WTC11 (cell line): ENCODE measurements at regions not wholly inside any gene's neighbourhood (a gene's known extent, or its start where the extent isn't known, plus 50 kb on each side); places are given as distances from the start of the nearest gene placed in this dataset.

Source experiments
- ATAC-seq: fragments of 200-7000 bp; cut with Tn5 transposase; 2 replicates; pipeline ENCODE4 v1.10.0; 2021; ENCODE audit warnings: mild to moderate bottlenecking, moderate library complexity
- CTCF ChIA-PET: fragments of 300-600 bp; sonication (Branson Sonifier 250); formaldehyde crosslinking; loops from one replicate; lab custom pipeline; 2021; ENCODE audit warnings: antibody characterized with exemption; lab: Charles Lee
- POLR2A ChIA-PET: fragments of 350-600 bp; sonication (Branson Sonifier 250); formaldehyde crosslinking; loops from one replicate; lab custom pipeline; 2021; ENCODE audit warnings: antibody characterized with exemption; lab: Charles Lee
- DNase-seq: peaks from one replicate; pipeline ENCODE4 v3.0.0; 2021; ENCODE audit warnings: low spot score
- H3K27ac Mint-ChIP-seq: 2 replicates; pipeline ENCODE4 v1.8.0; 2021; ENCODE audit warnings: mixed read lengths
- H3K27me3 Mint-ChIP-seq: 2 replicates; pipeline ENCODE4 v1.8.0; 2021; ENCODE audit warnings: low read depth, mild to moderate bottlenecking, moderate library complexity, mixed read lengths
- H3K36me3 Mint-ChIP-seq: 2 replicates; pipeline ENCODE4 v1.8.0; 2021; ENCODE audit warnings: mixed read lengths
- H3K4me1 Mint-ChIP-seq: 2 replicates; pipeline ENCODE4 v1.8.0; 2022; ENCODE audit warnings: mixed read lengths
- H3K4me3 Mint-ChIP-seq: 2 replicates; pipeline ENCODE4 v1.8.0; 2021; ENCODE audit warnings: mild to moderate bottlenecking, moderate library complexity, mixed read lengths
- H3K9me3 Mint-ChIP-seq: 2 replicates; pipeline ENCODE4 v1.8.0; 2021; ENCODE audit warnings: mixed read lengths
- ARID4B ChIP-seq: sonication (generic); formaldehyde crosslinking; IDR thresholded peaks from 2 replicates; pipeline ENCODE4 v1.8.0; 2023; ENCODE audit warnings: missing genetic modification reagents, mild to moderate bottlenecking, borderline replicate concordance
- ATF1 ChIP-seq: sonication (generic); formaldehyde crosslinking; IDR thresholded peaks from 2 replicates; pipeline ENCODE4 v1.8.1; 2023; ENCODE audit warnings: mild to moderate bottlenecking, moderate library complexity, missing genetic modification reagents
- CREB1 ChIP-seq: sonication (generic); formaldehyde crosslinking; IDR thresholded peaks from 2 replicates; pipeline ENCODE4 v1.8.0; 2023; ENCODE audit warnings: mild to moderate bottlenecking, missing genetic modification reagents
- E2F4 ChIP-seq: sonication (generic); formaldehyde crosslinking; IDR thresholded peaks from 2 replicates; pipeline ENCODE4 v1.8.1; 2022; ENCODE audit warnings: low read depth, mild to moderate bottlenecking, moderate library complexity, missing genetic modification reagents, borderline replicate concordance
- ELF4 ChIP-seq: sonication (generic); formaldehyde crosslinking; IDR thresholded peaks from 2 replicates; pipeline ENCODE4 v1.8.1; 2022; ENCODE audit warnings: low read depth, mild to moderate bottlenecking, moderate library complexity, missing genetic modification reagents
- EMX1 ChIP-seq: fragments of 250-450 bp; sonication (Bioruptor Pico); IDR thresholded peaks from 2 replicates; pipeline ENCODE4 v1.8.0; 2021; ENCODE audit warnings: mild to moderate bottlenecking
- ESRRA ChIP-seq: sonication (generic); formaldehyde crosslinking; IDR thresholded peaks from 2 replicates; pipeline ENCODE4 v1.8.1; 2022; ENCODE audit warnings: mild to moderate bottlenecking, missing genetic modification reagents, borderline replicate concordance
- HMGA2 ChIP-seq: fragments of 250-450 bp; sonication (Bioruptor Pico); IDR thresholded peaks from 2 replicates; pipeline ENCODE4 v1.4.0; 2021; ENCODE audit warnings: mild to moderate bottlenecking, moderate library complexity
- MLX ChIP-seq: sonication (generic); formaldehyde crosslinking; IDR thresholded peaks from 2 replicates; pipeline ENCODE4 v1.8.1; 2023; ENCODE audit warnings: mild to moderate bottlenecking, missing genetic modification reagents, moderate library complexity
- OVOL2 ChIP-seq: fragments of 250-450 bp; sonication (Bioruptor Pico); IDR thresholded peaks from 2 replicates; pipeline ENCODE4 v1.9.0; 2021; ENCODE audit warnings: mild to moderate bottlenecking, borderline replicate concordance
- STAT6 ChIP-seq: sonication (generic); formaldehyde crosslinking; conservative IDR thresholded peaks from 2 replicates; pipeline ENCODE4 v1.8.1; 2023; ENCODE audit warnings: mild to moderate bottlenecking, low read depth, missing genetic modification reagents, moderate library complexity
- TP53 ChIP-seq: sonication (generic); formaldehyde crosslinking; IDR thresholded peaks from 2 replicates; pipeline ENCODE4 v1.8.1; 2023; ENCODE audit warnings: mild to moderate bottlenecking, missing genetic modification reagents
- ZNF121 ChIP-seq: sonication (generic); formaldehyde crosslinking; IDR thresholded peaks from 2 replicates; pipeline ENCODE4 v1.8.0; 2023; ENCODE audit warnings: missing genetic modification reagents
- ZNF281 ChIP-seq: sonication (generic); formaldehyde crosslinking; IDR thresholded peaks from 2 replicates; pipeline ENCODE4 v1.8.0; 2023; ENCODE audit warnings: mild to moderate bottlenecking, missing genetic modification reagents
- ZNF423 ChIP-seq: fragments of 250-450 bp; sonication (Bioruptor Pico); IDR thresholded peaks from 2 replicates; pipeline ENCODE4 v2.1.2; 2022; ENCODE audit warnings: mild to moderate bottlenecking, moderate library complexity
- ZNF532 ChIP-seq: fragments of 250-450 bp; sonication (Bioruptor Pico); IDR thresholded peaks from 2 replicates; pipeline ENCODE4 v1.9.0; 2021; ENCODE audit warnings: mild to moderate bottlenecking, borderline replicate concordance

DNA sequence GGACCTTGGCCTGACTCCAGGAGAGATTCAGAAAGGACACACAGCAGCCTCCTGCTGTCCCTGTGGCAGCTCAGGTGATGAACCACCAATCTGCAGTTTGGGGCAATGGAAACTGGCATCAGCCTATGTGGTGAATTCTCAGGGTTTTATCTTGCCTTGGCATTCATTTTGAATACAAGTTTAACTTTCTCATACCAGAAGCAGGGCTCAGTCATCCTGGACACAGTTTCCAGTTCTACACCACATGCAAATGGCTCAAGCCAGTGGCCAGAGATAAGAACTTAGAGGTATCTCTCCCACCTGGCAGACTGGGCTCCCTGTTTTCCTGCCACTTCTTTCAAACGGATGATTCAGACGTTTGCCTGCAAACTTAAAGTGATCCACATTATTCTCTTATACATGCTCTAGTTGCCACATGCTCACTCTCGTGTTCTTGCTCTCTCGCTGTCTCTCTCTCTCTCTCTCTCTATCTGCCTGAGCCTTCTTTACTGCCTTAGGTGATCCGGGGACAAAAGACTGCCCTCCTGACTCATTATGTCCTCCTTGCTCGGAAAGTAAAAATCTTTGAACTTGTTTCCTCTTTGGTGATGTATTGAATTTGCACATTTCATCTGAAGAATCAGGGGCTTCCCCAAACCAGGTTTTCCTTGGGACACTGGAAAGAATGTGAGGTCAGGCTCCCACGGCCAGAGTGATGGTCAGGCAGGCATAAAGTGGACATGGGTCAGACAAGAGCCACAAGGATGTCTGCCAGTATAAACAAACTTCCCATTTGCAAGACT, 99.6 kb upstream of the STT3B start:
- peaks cover 38% of the 10 kb centered on the region for H3K9me3 Mint-ChIP-seq
- POLR2A ChIA-PET: no interaction called here
- no peak for ATAC-seq
- TF ChIP-seq ELF4 (CRISPR knock-in tag): no peak
- TF ChIP-seq STAT6: no peak
- no peak for TF ChIP-seq EMX1 (CRISPR knock-in tag)
- TF ChIP-seq, all 79 proteins: peak for 0
- Mint-ChIP-seq H3K36me3 (peaks cover 18% of the 10 kb centered on the region), H3K27ac (no peak overlapping the region), H3K27me3 (no peaks in the 10 kb centered on the region), H3K4me1 (no peaks in the 10 kb centered on the region), H3K4me3 (no peak overlapping the region)
- CTCF ChIA-PET: interaction anchor here (0.7 kb wide), 1 partner anchor 39 kb away, joined by 3 read pairs; no protein-coding TSS in a partner anchor
- no peak for DNase-seq

GRCh38 chr3:31433679-31433992, 99.1 kb upstream of the STT3B start:
- peaks cover 5% of the 10 kb centered on the region; the same call in 1 of the 2 replicates for H3K4me1 Mint-ChIP-seq
- TF ChIP-seq ZNF281 (CRISPR knock-in tag) (no peak), CREB1 (CRISPR knock-in tag) (no peak), ZNF121 (CRISPR knock-in tag) (no peak), TP53 (no peak), ZNF423 (CRISPR knock-in tag) (no peak), ESRRA (no peak), E2F4 (CRISPR knock-in tag) (no peak), ATF1 (no peak), HMGA2 (CRISPR knock-in tag) (no peak), ARID4B (CRISPR knock-in tag) (no peak), OVOL2 (CRISPR knock-in tag) (no peak), ZNF532 (no peak), MLX (no peak)
- TF ChIP-seq, all 79 proteins: peak for 0
- Mint-ChIP-seq H3K36me3 (peaks cover 20% of the 10 kb centered on the region), H3K27me3 (no peaks in the 10 kb centered on the region), H3K27ac (no peak overlapping the region), H3K4me3 (no peak overlapping the region), H3K9me3 (peaks cover 40% of the 10 kb centered on the region)
- no peak for ATAC-seq
- no peak for DNase-seq
- ChIA-PET CTCF (interaction anchor here (0.7 kb wide), 1 partner anchor 40 kb away, joined by 3 read pairs; no protein-coding TSS in a partner anchor), POLR2A (no interaction called here)
